Skeletal muscle satellite cell (primary cell): ENCODE measurements at regions not wholly inside any gene's neighbourhood (a gene's known extent, or its start where the extent isn't known, plus 50 kb on each side); places are given as distances from the start of the nearest gene placed in this dataset.
"Not testable (repeated sequence)": the region's sequence is repeated elsewhere in the genome, so short reads cannot be mapped to it uniquely, and the experiment has no call there.

ENCODE experiments used
- H3K27me3 ChIP-seq: 2 replicates; pipeline ENCODE4 v1.7.0; 2013; ENCODE audit warnings: low read length; ENCODE audit not compliant: control insufficient read depth, insufficient read depth
- H3K36me3 ChIP-seq: 2 replicates; pipeline ENCODE4 v1.7.0; 2013; ENCODE audit warnings: mild to moderate bottlenecking, control low read depth, low read length; ENCODE audit not compliant: insufficient read depth
- H3K4me1 ChIP-seq: 2 replicates; pipeline ENCODE4 v1.7.0; 2013; ENCODE audit warnings: low read length; ENCODE audit not compliant: control insufficient read depth, insufficient read depth
- H3K4me2 ChIP-seq: 2 replicates; pipeline ENCODE4 v1.7.0; 2013; ENCODE audit warnings: mild to moderate bottlenecking, low read length
- H3K4me3 ChIP-seq: 2 replicates; pipeline ENCODE4 v1.7.0; 2013; ENCODE audit warnings: low read length
- H3K9ac ChIP-seq: 2 replicates; pipeline ENCODE4 v1.7.0; 2013; ENCODE audit warnings: mild to moderate bottlenecking, low read depth, low read length, moderate library complexity
- H3K9me3 ChIP-seq: replicated peaks from 2 replicates; pipeline ENCODE4 v1.7.0; 2013; ENCODE audit warnings: mild to moderate bottlenecking, control low read depth, low read length

- Histone ChIP-seq H3K4me1 (no peaks in the 10 kb centered on the region), H3K9ac (no peak overlapping the region), H3K4me2 (no peak overlapping the region), H3K27me3 (no peaks in the 10 kb centered on the region), H3K4me3 (no peak overlapping the region), H3K36me3 (no peaks in the 10 kb centered on the region), H3K9me3 (peaks cover 3% of the 10 kb centered on the region)
Measured at GRCh38 chr15:26259581-26259980, 396.5 kb upstream of the ATP10A start.

DNA sequence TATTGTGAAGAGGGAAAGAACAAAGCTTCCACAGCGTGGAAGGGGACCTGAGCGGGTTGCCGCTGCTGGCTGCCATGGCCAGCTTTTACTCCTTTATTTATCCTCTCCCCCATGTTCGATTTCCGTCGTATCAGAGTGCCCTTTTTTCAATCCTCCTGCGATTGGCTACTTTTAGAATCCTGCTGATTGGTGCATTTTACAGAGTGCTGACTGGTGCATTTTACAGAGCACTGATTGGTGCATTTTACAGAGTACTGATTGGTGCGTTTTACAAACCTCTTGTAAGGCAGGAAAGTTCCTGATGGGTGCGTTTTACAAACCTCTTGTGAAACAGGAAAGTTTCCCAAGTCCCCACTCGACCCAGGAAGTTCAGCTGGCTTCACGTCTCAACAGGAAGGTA lies 381.7 kb upstream of the ATP10A start:
- not testable (repeated sequence) for H3K27me3 ChIP-seq, H3K9ac ChIP-seq, H3K4me1 ChIP-seq, H3K36me3 ChIP-seq, H3K4me3 ChIP-seq, H3K9me3 ChIP-seq, H3K4me2 ChIP-seq

DNA sequence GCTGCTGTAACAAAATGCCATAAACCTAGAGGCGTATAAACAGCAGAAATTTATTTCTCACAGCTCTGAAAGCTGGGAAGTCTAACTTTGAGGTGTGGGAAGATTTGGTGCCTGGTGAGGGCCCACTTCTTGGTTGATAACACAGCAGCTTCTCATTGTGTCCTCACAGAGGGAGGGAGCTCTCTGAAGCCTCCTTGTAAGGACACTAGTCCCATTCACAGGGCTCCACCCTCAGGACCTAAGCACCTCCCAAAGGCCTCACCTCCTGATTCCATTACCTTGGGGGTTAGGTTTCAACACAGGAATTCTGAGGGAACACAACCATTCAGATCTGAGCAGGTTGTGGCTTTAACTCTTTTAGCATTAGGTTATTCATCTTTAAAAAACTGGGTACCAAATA lies 380.3 kb upstream of the ATP10A start:
- Histone ChIP-seq H3K4me2 (no peak overlapping the region), H3K4me1 (no peaks in the 10 kb centered on the region), H3K9me3 (no peaks in the 10 kb centered on the region), H3K4me3 (no peak overlapping the region), H3K36me3 (no peaks in the 10 kb centered on the region), H3K27me3 (no peaks in the 10 kb centered on the region), H3K9ac (no peak overlapping the region)

GRCh38 chr15:26242565-26243071 lies 379.5 kb upstream of the ATP10A start:
- H3K36me3 ChIP-seq, result no peaks in the 10 kb centered on the region
- peaks cover 4% of the 10 kb centered on the region for H3K9me3 ChIP-seq
- H3K9ac ChIP-seq, result no peak overlapping the region
- no peak overlapping the region for H3K4me3 ChIP-seq
- H3K27me3 ChIP-seq, result no peaks in the 10 kb centered on the region
- no peaks in the 10 kb centered on the region for H3K4me1 ChIP-seq
- H3K4me2 ChIP-seq, result no peak overlapping the region

- Histone ChIP-seq H3K36me3 (no peaks in the 10 kb centered on the region), H3K9ac (no peak overlapping the region), H3K4me2 (no peak overlapping the region), H3K27me3 (no peaks in the 10 kb centered on the region), H3K9me3 (peaks cover 13% of the 10 kb centered on the region), H3K4me1 (no peaks in the 10 kb centered on the region), H3K4me3 (no peak overlapping the region)
Measured at GRCh38 chr15:26235864-26236263, 372.7 kb upstream of the ATP10A start.

DNA sequence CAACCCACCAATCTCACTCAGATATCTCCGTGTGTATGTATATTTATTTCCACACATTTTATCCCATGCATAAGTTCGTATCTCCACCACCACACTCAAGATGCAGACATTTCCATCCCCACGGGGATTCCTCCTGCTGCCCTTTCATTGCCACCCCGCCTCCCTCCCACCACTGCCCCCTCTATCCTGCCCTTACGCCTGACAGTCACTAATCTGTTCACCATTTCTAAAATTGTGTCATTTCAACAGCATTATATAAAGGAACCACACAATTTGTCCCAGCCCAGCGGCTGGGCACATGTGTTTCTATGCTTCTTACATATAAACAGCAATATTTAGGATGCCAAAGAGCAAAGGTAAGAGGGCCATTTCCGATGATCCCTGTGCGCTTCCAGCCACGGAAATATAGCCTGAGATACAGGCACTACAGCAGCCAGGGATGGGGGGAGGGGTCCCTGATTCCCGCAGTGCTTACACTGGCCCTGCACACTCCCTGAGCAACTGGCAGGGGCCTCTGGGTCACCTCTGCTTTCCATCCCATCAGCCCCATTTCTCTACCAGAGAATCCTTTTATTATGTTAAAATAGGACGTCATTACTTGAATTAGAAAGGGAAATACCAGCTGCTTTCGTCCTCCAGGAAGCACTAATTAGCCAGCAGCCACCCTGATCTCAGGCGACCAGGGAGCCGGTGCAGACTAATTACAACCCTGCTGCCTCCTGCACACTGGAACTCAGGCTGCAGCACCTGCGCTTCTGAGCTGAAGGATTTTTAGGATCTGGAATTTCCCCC lies 372.0 kb upstream of the ATP10A start:
- no peak overlapping the region for H3K4me2 ChIP-seq
- peaks cover 15% of the 10 kb centered on the region for H3K9me3 ChIP-seq
- no peak overlapping the region for H3K4me3 ChIP-seq
- H3K9ac ChIP-seq, result no peak overlapping the region
- no peaks in the 10 kb centered on the region for H3K27me3 ChIP-seq
- H3K36me3 ChIP-seq, result no peaks in the 10 kb centered on the region
- no peaks in the 10 kb centered on the region for H3K4me1 ChIP-seq

GRCh38 chr15:26232691-26233090 lies 369.6 kb upstream of the ATP10A start:
- H3K27me3 ChIP-seq, result no peaks in the 10 kb centered on the region
- H3K4me1 ChIP-seq, result no peaks in the 10 kb centered on the region
- H3K9me3 ChIP-seq, result peaks cover 14% of the 10 kb centered on the region
- no peaks in the 10 kb centered on the region for H3K36me3 ChIP-seq
- H3K4me3 ChIP-seq, result no peak overlapping the region
- no peak overlapping the region for H3K4me2 ChIP-seq
- no peak overlapping the region for H3K9ac ChIP-seq

GRCh38 chr15:26231096-26231495 lies 368.0 kb upstream of the ATP10A start:
- H3K9ac ChIP-seq, result no peak overlapping the region
- H3K36me3 ChIP-seq, result no peaks in the 10 kb centered on the region

GRCh38 chr15:26224266-26224665 lies 361.1 kb upstream of the ATP10A start:
- Histone ChIP-seq H3K4me1 (no peaks in the 10 kb centered on the region), H3K9ac (no peak overlapping the region), H3K4me3 (no peak overlapping the region), H3K4me2 (no peak overlapping the region), H3K36me3 (no peaks in the 10 kb centered on the region), H3K9me3 (peaks cover 13% of the 10 kb centered on the region), H3K27me3 (no peaks in the 10 kb centered on the region)

More at GRCh38 chr15:26231096-26231495, 368.0 kb upstream of the ATP10A start:
- Histone ChIP-seq H3K4me1 (no peaks in the 10 kb centered on the region), H3K4me2 (no peak overlapping the region), H3K27me3 (no peaks in the 10 kb centered on the region), H3K9me3 (peaks cover 12% of the 10 kb centered on the region), H3K4me3 (no peak overlapping the region)

DNA sequence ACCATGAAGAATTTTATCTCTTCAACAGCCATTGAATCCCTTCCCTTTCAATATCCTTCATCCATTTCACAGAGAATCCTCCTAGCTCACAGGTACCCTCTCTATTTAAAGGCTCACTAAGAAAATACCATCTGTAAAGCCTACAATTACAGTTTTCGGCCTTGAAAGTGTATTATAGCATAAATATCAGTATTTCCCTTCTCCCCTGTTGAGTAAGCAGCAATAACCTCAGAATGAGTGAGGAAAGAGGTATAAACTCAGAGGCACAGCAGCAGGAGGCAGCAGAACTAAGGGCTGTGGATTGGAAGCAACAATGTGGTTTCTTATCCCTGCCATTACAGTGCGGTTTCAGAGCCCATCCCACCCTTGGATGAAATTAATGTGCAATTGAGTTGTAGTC lies 360.6 kb upstream of the ATP10A start:
- Histone ChIP-seq H3K36me3 (no peaks in the 10 kb centered on the region), H3K9ac (no peak overlapping the region), H3K4me2 (no peak overlapping the region), H3K4me1 (no peaks in the 10 kb centered on the region), H3K4me3 (no peak overlapping the region), H3K9me3 (peaks cover 13% of the 10 kb centered on the region), H3K27me3 (no peaks in the 10 kb centered on the region)

- Histone ChIP-seq H3K4me2 (no peak overlapping the region), H3K27me3 (no peaks in the 10 kb centered on the region), H3K9me3 (peaks cover 13% of the 10 kb centered on the region), H3K36me3 (no peaks in the 10 kb centered on the region), H3K9ac (no peak overlapping the region), H3K4me1 (no peaks in the 10 kb centered on the region), H3K4me3 (no peak overlapping the region)
Measured at GRCh38 chr15:26222781-26223180, 359.7 kb upstream of the ATP10A start.

DNA sequence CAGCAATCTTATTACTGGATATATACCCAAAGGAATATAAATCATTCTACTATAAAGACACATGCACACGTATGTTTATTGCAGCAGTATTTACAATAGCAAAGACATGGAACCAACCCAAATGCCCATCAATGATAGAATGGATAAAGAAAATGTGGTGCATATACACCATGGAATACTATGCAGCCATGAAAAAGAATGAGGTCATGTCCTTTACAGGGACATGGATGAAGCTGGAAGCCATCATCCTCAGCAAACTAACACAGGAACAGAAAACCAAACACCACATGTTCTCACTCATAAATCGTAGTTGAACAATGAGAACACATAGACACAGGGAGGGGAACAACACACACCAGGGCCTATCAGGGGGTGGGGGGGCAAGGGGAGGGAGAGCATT lies 353.9 kb upstream of the ATP10A start:
- H3K9me3 ChIP-seq, H3K4me1 ChIP-seq, H3K4me2 ChIP-seq, H3K27me3 ChIP-seq, H3K4me3 ChIP-seq, H3K9ac ChIP-seq, H3K36me3 ChIP-seq: not testable (repeated sequence)
